CD4-positive, alpha-beta T cell treated with Interleukin-4 for 4 hours (primary cell): ENCODE measurements at regions not wholly inside any gene's neighbourhood (a gene's known extent, or its start where the extent isn't known, plus 50 kb on each side); places are given as distances from the start of the nearest gene placed in this dataset.

Experiments
- DNase-seq: peaks from one replicate; pipeline ENCODE4 v3.0.0-alpha.2; 2020

DNA sequence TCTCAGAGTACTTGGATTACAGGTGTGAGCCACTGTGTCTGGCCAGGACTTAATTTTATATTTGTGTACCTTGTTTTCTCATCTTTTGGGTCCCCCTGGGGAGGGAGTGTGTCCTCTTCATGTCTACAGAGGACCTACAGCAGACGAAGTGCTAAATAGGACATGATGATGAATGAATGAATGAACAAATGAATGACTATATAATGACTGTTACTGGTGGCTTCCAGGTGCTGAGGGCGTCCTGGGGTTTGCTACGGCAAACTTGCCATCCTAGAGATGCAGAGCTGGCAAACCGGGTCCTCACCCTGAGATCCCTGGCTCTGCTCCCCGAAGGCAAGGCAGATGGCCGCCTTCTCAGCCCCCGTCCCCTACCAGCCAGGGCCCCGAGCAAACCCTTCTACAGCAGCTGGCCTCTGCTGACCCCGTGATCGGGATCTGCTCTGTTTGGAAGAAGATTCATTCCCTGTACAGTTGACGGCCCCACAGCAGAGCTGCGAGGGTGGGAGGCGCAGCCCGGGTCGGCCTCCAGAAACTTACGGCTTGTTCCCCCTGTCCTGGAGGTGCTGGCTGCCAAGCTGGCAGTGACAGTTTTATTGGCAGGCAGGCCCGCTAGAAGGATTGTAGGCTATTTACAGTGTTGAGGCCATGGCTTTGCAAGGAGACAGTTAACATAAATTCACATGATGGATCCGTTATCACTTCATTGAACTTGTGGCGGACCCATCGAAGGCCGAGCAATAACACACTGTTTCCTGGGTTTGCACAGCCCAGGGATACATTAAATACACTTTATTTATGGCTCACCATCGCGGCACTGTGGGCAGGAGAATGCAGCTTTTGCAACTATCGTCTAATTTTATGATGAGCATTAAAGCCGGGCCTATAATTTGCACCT is 197.7 kb upstream of the GSE1 start:
- DNase-seq: no peak

GRCh38 chr16:85416228-85417109 is 196.7 kb upstream of the GSE1 start:
- peak; percentile 40 for DNase-seq

- no peak for DNase-seq
Measured at GRCh38 chr16:85417156-85417860, 195.8 kb upstream of the GSE1 start.

DNA sequence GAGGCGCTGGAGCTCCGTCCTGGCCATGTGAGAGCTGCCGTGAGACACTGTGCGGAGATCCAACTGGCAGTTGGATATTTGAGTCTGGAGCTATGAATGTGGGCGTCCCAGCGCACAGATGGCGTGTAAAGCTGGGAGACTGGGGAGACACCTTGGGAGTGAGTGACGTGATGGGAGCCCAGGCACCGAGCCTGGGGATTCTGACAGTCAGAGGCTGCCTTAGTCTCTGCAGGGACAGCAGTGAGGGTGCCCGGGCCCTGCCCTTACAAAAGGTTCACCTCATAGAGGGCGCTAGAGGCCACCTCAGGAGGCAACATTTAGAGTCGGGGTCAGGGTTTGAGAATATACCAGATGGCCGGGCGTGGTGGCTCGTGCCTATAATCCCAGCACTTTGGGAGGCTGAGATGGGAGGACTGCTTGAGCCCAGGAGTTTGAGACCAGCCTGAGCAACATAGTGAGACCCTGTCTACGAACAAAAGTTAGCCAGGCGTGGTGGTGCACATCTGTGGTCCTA is 194.1 kb upstream of the GSE1 start:
- no peak for DNase-seq

DNA sequence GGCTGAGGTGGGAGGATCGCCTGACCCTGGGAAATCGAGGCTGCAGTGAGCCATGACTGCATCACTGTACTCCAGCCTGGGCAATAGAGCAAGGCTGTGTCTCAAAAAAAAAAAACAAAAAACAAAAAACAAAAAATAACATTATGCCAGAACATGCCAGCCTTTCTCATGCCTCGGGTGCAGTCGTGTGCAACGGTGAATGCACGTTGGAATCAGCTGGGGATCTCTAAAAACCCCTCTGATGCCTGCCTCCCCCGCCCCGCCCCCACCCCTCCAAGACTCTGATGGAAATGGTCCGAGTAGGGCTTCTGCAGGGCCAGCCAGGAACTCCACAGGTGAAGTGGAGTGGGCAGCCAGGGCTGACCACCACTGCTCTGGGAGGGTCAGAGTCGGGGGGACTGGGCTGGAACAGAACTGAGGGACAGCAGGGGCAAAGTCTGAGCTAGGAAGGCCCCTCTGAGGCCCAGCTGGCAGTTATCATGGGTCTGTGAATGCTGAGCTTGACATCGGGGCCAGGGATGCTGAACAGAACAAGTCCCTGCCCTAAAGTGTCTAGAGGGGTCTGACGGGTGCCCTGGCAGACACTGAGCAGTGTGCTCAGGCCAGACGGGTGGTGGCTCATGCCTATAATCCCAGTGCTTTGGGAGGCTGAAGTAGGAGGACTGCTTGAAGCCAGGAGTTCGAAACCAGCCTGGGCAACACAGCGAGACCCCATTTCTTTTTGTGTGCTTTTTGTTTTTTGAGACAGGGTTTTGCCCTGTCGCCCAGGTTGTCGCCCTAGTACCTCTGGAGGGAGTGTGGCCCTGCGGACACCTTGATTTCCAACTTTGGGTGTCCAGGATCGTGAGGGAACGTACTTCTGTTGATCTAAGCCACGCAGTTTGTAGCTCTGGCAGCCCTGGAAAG is 193.4 kb upstream of the GSE1 start:
- DNase-seq: no peak

GRCh38 chr16:85420501-85421337 is 192.4 kb upstream of the GSE1 start:
- DNase-seq: peak; percentile 38

DNA sequence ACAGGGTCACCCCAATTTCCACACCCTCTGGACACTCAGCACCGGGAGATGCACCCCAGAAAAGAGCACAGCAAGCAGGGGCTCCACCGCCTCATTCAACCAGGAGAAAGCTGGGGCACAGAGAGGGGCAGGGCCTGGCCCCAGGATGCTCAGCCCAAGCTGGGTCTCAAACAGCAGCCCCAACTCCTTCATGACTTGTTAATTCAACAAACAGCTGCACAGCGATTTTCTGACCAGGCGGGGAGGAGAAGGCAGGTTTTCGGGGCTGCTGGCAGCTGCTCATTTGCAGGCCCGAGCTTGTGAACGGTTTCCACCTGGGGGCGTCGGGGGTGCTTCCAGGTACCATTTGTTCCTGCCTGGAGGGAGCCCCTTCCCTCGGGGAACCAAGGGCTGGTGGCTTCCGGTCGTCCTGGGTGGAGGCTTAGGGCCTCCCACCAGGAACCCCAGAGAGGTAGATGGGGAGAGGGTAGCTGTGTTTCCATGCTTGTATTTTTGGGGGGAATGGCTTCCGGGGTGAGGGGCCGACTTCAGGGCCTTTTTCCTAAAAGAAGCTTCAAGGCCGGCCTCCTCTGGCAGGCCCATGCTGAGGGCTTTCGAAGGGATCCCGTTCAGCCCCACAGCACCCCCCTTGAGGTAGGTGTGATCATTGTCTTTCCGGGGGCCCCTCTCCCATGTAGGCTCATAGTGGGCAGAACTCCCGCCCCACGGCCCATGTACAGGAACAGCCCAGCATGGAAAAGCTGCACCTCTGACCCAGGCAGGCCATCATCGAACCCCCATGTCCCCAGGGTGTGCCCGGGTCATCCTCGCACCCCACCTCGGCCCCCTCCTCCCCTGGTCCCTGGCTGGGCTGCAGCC is 191.6 kb upstream of the GSE1 start:
- DNase-seq: no peak

- DNase-seq: no peak
Measured at GRCh38 chr16:85422196-85422631, 190.9 kb upstream of the GSE1 start.

GRCh38 chr16:85422632-85423550 is 190.2 kb upstream of the GSE1 start:
- DNase-seq: no peak

DNA sequence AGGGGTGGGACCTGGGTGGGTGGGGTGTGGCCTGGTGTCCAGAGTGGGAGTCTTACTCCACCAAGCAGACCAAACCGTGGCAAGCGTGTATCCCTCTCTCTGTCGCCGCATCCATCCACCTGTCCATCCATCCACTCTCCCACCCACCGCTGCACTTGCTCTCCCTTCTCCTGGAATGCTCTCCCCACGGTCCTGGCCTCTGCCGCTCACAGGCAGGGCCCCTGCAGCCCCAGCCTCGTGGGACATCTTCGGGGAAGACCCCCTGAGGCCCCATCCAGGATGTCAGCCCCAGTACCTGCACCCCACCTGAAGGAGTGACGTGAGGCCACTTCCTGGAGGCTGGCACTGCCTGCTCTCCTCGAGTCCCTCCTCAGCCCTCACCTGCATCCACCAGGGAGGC is 189.5 kb upstream of the GSE1 start:
- DNase-seq: no peak

GRCh38 chr16:85424260-85425073 is 188.7 kb upstream of the GSE1 start:
- DNase-seq: no peak

DNA sequence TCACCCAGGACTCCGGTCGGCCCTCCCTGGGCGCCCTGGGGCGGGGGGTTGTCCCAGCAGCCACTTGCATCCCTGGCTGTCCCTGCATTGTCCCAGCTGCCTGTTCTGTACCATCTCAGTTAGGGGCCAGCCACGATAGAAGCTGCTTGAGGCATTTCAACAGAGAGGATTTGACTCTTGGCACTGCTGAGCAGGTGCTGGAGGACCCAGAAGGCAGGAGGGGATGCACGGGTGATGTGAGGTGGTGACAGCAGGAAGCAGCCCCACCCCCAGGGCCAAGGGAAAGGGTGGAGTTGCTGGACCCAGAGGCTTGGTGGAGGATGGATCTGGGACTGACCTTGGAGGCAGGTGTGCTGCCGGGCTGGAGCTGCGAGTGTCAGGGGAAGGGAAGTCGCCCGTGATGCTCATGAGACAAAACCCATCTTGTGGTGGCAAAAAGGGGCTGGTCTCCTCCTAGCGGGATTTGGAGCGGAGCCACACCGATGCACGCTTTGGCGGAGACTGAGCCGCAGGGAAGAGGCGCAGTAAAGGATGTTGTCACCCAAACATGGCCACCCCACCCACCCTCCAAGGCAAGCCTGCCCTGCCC is 188.0 kb upstream of the GSE1 start:
- DNase-seq: no peak

DNA sequence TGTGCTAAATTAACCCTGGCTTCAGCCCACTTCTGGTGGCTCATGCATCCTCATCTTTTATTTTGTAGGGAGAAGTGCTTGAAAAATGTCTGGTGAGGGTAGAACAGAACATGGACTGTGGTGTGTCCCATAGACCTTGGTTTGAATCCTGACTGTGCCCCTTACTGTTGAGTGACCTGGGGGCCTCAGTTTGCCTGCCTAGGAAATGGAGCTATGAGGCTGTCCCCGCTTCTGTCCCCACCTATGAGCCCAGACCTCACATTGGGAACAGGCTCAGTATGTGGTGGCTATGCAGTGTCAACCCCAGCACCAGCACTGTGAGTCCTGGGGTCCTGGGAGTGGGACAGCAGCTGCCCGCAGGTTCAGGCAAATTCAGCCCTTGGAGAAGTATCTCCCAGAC is 186.3 kb upstream of the GSE1 start:
- DNase-seq: no peak

DNA sequence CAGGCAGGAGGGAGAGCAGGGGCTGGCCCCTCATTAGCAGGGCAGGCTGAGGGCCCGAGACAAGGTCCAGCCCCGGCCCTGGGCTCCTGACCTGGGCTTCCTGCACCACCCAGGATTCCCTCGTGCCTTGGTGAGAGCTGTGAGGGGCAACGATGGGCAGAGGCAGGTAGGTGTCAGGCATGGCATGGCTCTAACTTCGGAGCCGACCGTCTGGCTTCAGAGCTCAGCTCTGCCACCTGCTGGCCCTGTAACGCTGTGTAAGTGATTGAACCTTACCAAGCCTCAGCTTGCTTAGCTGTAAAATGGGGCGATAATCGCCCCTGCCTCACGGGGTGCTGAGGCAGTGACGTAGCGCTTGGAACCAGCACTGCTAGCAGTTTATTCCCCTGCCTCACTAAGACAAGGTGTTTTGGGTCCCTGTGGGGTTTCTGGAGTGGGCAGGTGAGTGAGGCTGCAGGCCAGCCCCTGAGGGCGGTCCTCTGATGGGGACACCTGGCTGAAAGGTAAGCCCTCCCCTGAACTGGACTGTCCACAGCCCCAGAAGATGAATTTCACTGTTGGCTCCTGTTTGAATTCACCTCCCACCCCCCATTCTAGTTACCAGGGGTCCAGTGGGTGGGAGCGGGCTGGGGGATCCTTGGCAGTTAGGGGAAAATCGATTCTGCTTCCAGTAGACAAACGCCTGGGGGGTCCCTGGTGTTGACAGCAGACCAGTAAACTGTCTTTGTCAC is 184.8 kb upstream of the GSE1 start:
- DNase-seq: peak; percentile 48

DNA sequence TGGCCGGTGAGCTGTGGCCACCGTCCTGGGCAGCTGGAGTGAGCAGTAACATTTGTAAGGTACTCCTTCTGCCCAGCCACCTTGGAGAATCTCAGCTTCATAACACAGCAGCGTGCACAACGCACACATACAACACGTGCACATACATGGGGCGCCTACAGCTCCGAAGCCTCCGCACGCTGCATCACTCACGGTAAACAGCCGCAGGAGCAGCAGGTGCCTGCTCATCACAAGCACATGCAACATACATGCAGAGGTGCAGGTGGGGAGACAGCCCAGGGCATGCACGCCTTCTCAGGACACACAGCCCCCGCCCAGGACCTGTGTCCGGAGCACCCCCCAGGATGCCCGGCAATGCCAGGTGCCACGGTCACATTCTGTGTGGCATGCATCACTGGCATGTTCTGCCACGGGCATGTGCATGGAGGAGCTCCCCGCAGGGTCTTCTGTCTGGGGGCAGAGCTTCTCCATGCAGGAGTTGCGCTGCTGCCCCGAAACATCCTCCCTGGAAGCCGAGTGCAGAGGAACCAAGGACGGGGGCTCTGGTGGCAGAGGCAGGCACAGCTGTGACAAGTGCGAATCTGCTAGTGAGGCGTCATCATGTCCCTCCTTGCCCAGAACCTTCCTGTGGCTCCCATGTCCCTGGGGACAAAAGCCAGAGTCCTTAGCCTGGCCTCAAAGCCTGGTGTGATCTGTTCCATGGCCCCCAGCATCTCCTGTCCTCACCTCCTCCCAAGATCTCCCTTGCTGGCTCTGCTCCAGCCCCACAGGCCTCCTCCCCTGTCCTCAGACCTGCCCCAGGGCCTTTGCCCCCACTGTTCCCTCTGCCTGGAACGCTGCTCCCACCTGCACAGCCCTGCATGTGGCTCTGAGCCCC is 184.0 kb upstream of the GSE1 start:
- DNase-seq: no peak
